ENCODE measurements at regions not wholly inside any gene's neighbourhood (a gene's known extent, or its start where the extent isn't known, plus 50 kb on each side); places are given as distances from the start of the nearest gene placed in this dataset.

GRCh38 chr14:53356361-53357150, 203.4 kb upstream of the DDHD1 start:
- H3K27me3 ChIP-seq (ENCODE audit: control insufficient read depth, insufficient read depth, low read length, poor library complexity, severe bottlenecking) = no peaks in the 10 kb centered on the region
- H3K36me3 ChIP-seq (ENCODE audit: control insufficient read depth, insufficient read depth, low read length) = peaks cover 8% of the 10 kb centered on the region
- no peak overlapping the region for H3K4me3 ChIP-seq (ENCODE audit: low read length)
- no peaks in the 10 kb centered on the region for H3K27me3 Mint-ChIP-seq (ENCODE audit: insufficient read depth)
- H3K4me1 ChIP-seq (ENCODE audit: control insufficient read depth, insufficient read depth, low read length) = peaks cover 20% of the 10 kb centered on the region
- TF ChIP-seq CTCF (conservative IDR thresholded peaks at IDR 0.05) = no peak
- H3K9me3 Mint-ChIP-seq = peaks cover 19% of the 10 kb centered on the region
- peak overlapping the region; percentile 43 for H3K9ac ChIP-seq (ENCODE audit: extremely low read depth, low read length, poor library complexity, severe bottlenecking)
- H3K9me3 ChIP-seq (ENCODE audit: control insufficient read depth, low read length) = peaks cover 22% of the 10 kb centered on the region
- peak overlapping the region; percentile 29 for H3K4me3 Mint-ChIP-seq
- 0 to 25% methylated on average over 1 to 3 of the region's 4 CpGs for WGBS, 2 experiments (ENCODE audit: insufficient coverage in 1 of 2, insufficient read length in 1 of 2)
- peak overlapping the region; percentile 95 for H3K27ac Mint-ChIP-seq
- H3K4me1 Mint-ChIP-seq = peaks cover 29% of the 10 kb centered on the region
- H3K27ac ChIP-seq (ENCODE audit: low read depth, low read length) = peak overlapping the region; percentile 62
- peaks cover 5% of the 10 kb centered on the region for H3K36me3 Mint-ChIP-seq (ENCODE audit: low read depth)
- peak; percentile 69 for DNase-seq

- TF ChIP-seq CTCF (conservative IDR thresholded peaks at IDR 0.05) = no peak
- H3K27me3 ChIP-seq (ENCODE audit: control insufficient read depth, insufficient read depth, low read length, poor library complexity, severe bottlenecking) = no peaks in the 10 kb centered on the region
- Mint-ChIP-seq H3K4me3 (peak overlapping the region; percentile 29), H3K27ac (peak overlapping the region; percentile 95), H3K27me3 (ENCODE audit: insufficient read depth) (no peaks in the 10 kb centered on the region), H3K4me1 (peaks cover 29% of the 10 kb centered on the region), H3K36me3 (ENCODE audit: low read depth) (peaks cover 5% of the 10 kb centered on the region), H3K9me3 (peaks cover 18% of the 10 kb centered on the region)
- H3K9ac ChIP-seq (ENCODE audit: extremely low read depth, low read length, poor library complexity, severe bottlenecking) = peak overlapping the region; percentile 63
- WGBS, 2 experiments (ENCODE audit: insufficient coverage in 1 of 2, insufficient read length in 1 of 2) = 5 to 6% methylated on average over 4 to 5 of the region's 5 CpGs
- DNase-seq = peak; percentile 94
- H3K4me1 ChIP-seq (ENCODE audit: control insufficient read depth, insufficient read depth, low read length) = peaks cover 20% of the 10 kb centered on the region
- peak overlapping the region; percentile 19 for H3K4me3 ChIP-seq (ENCODE audit: low read length)
- H3K27ac ChIP-seq (ENCODE audit: low read depth, low read length) = peak overlapping the region; percentile 62
- peaks cover 21% of the 10 kb centered on the region for H3K9me3 ChIP-seq (ENCODE audit: control insufficient read depth, low read length)
- peaks cover 8% of the 10 kb centered on the region for H3K36me3 ChIP-seq (ENCODE audit: control insufficient read depth, insufficient read depth, low read length)
Observed at GRCh38 chr14:53355581-53356112, 202.5 kb upstream of the DDHD1 start.

- Mint-ChIP-seq H3K4me1 (peaks cover 29% of the 10 kb centered on the region), H3K27ac (peak overlapping the region; percentile 95), H3K36me3 (ENCODE audit: low read depth) (peaks cover 2% of the 10 kb centered on the region), H3K27me3 (ENCODE audit: insufficient read depth) (no peaks in the 10 kb centered on the region), H3K4me3 (no peak overlapping the region), H3K9me3 (peaks cover 5% of the 10 kb centered on the region)
- Histone ChIP-seq H3K4me1 (ENCODE audit: control insufficient read depth, insufficient read depth, low read length) (peaks cover 20% of the 10 kb centered on the region), H3K9me3 (ENCODE audit: control insufficient read depth, low read length) (peaks cover 8% of the 10 kb centered on the region), H3K27ac (ENCODE audit: low read depth, low read length) (no peak overlapping the region), H3K4me3 (ENCODE audit: low read length) (no peak overlapping the region), H3K36me3 (ENCODE audit: control insufficient read depth, insufficient read depth, low read length) (peaks cover 6% of the 10 kb centered on the region), H3K27me3 (ENCODE audit: control insufficient read depth, insufficient read depth, low read length, poor library complexity, severe bottlenecking) (no peaks in the 10 kb centered on the region), H3K9ac (ENCODE audit: extremely low read depth, low read length, poor library complexity, severe bottlenecking) (no peak overlapping the region)
- DNase-seq = peak; percentile 55
- no peak for TF ChIP-seq CTCF (conservative IDR thresholded peaks at IDR 0.05)
Observed at GRCh38 chr14:53354336-53354735, 201.2 kb upstream of the DDHD1 start.
